ENCODE measurements at regions not wholly inside any gene's neighbourhood (a gene's known extent, or its start where the extent isn't known, plus 50 kb on each side); places are given as distances from the start of the nearest gene placed in this dataset.

GRCh38 chr21:27086186-27086585 lies 119.3 kb upstream of the ADAMTS5 start:
- Histone ChIP-seq H3F3A (ENCODE audit: insufficient read depth) (no peaks in the 10 kb centered on the region), H3K4me2 (ENCODE audit: low read depth, low read length, poor library complexity, severe bottlenecking) (no peak overlapping the region), H3K27ac (ENCODE audit: low read depth, low read length) (no peak overlapping the region), H3K9ac (ENCODE audit: low read length) (no peak overlapping the region), H3K4me3 (ENCODE audit: insufficient read depth, low read length, poor library complexity, severe bottlenecking) (no peak overlapping the region), H3K27me3 (ENCODE audit: low read length) (no peaks in the 10 kb centered on the region), H3K9me3 (ENCODE audit: insufficient read depth, low read length) (no peaks in the 10 kb centered on the region), H2AFZ (ENCODE audit: low read depth, low read length, severe bottlenecking) (no peak overlapping the region), H4K20me1 (ENCODE audit: low read depth, low read length) (no peaks in the 10 kb centered on the region), H3K79me2 (ENCODE audit: insufficient read depth, low read length) (no peaks in the 10 kb centered on the region), H3K36me3 (ENCODE audit: low read length) (no peaks in the 10 kb centered on the region), H3K9me2 (replicated peaks; ENCODE audit: insufficient read depth, low read length) (no peaks in the 10 kb centered on the region)
- no peak for TF ChIP-seq EZH2phosphoT487 (conservative IDR thresholded peaks at IDR 0.05; ENCODE audit: low read length)
- TF ChIP-seq CTCF (IDR thresholded peaks at IDR 0.05; ENCODE audit: insufficient read depth, low read length, poor library complexity, severe bottlenecking) = no peak

GRCh38 chr21:27085387-27085786 lies 118.5 kb upstream of the ADAMTS5 start:
- no peak for TF ChIP-seq EZH2phosphoT487 (conservative IDR thresholded peaks at IDR 0.05; ENCODE audit: low read length)
- TF ChIP-seq CTCF (IDR thresholded peaks at IDR 0.05; ENCODE audit: insufficient read depth, low read length, poor library complexity, severe bottlenecking) = no peak
- Histone ChIP-seq H3F3A (ENCODE audit: insufficient read depth) (no peaks in the 10 kb centered on the region), H3K9ac (ENCODE audit: low read length) (no peak overlapping the region), H3K79me2 (ENCODE audit: insufficient read depth, low read length) (no peaks in the 10 kb centered on the region), H3K4me2 (ENCODE audit: low read depth, low read length, poor library complexity, severe bottlenecking) (no peak overlapping the region), H3K27ac (ENCODE audit: low read depth, low read length) (no peak overlapping the region), H3K4me3 (ENCODE audit: insufficient read depth, low read length, poor library complexity, severe bottlenecking) (no peak overlapping the region), H2AFZ (ENCODE audit: low read depth, low read length, severe bottlenecking) (no peak overlapping the region), H3K36me3 (ENCODE audit: low read length) (no peaks in the 10 kb centered on the region), H3K9me3 (ENCODE audit: insufficient read depth, low read length) (no peaks in the 10 kb centered on the region), H3K9me2 (replicated peaks; ENCODE audit: insufficient read depth, low read length) (no peaks in the 10 kb centered on the region), H3K27me3 (ENCODE audit: low read length) (no peaks in the 10 kb centered on the region), H4K20me1 (ENCODE audit: low read depth, low read length) (no peaks in the 10 kb centered on the region)

- Histone ChIP-seq H3F3A (ENCODE audit: insufficient read depth) (no peaks in the 10 kb centered on the region), H3K9me3 (ENCODE audit: insufficient read depth, low read length) (no peaks in the 10 kb centered on the region), H2AFZ (ENCODE audit: low read depth, low read length, severe bottlenecking) (no peak overlapping the region), H3K4me3 (ENCODE audit: insufficient read depth, low read length, poor library complexity, severe bottlenecking) (no peak overlapping the region), H3K79me2 (ENCODE audit: insufficient read depth, low read length) (no peaks in the 10 kb centered on the region), H3K9me2 (replicated peaks; ENCODE audit: insufficient read depth, low read length) (no peaks in the 10 kb centered on the region), H4K20me1 (ENCODE audit: low read depth, low read length) (no peaks in the 10 kb centered on the region), H3K27ac (ENCODE audit: low read depth, low read length) (no peak overlapping the region), H3K9ac (ENCODE audit: low read length) (no peak overlapping the region), H3K4me2 (ENCODE audit: low read depth, low read length, poor library complexity, severe bottlenecking) (no peak overlapping the region), H3K27me3 (ENCODE audit: low read length) (no peaks in the 10 kb centered on the region), H3K36me3 (ENCODE audit: low read length) (no peaks in the 10 kb centered on the region)
- no peak for TF ChIP-seq CTCF (IDR thresholded peaks at IDR 0.05; ENCODE audit: insufficient read depth, low read length, poor library complexity, severe bottlenecking)
- no peak for TF ChIP-seq EZH2phosphoT487 (conservative IDR thresholded peaks at IDR 0.05; ENCODE audit: low read length)
Observed at GRCh38 chr21:27083144-27083543, 116.3 kb upstream of the ADAMTS5 start.
